Gastrocnemius medialis (tissue), 4 donors: ENCODE measurements at regions not wholly inside any gene's neighbourhood (a gene's known extent, or its start where the extent isn't known, plus 50 kb on each side); places are given as distances from the start of the nearest gene placed in this dataset.

Experiments used
- ATAC-seq, 2 donors: fragments of 150-250 bp; one replicate each; pipeline ENCODE4 v1.9.1; 2016
- DNase-seq, 2 donors: peaks; one replicate each; pipeline ENCODE4 v3.0.0-alpha.2; 2019
- H3K27ac ChIP-seq, 4 donors: fragments of 200-600 bp; sonication (generic); 1 replicate in 1 of 4; 2 replicates in 3 of 4; pipeline ENCODE4 v1.5.1; 2016 to 2018; ENCODE audit warnings: mild to moderate bottlenecking in 2 of 4, moderate library complexity in 1 of 4
- H3K27me3 ChIP-seq, 3 donors: fragments of 200-600 bp; sonication (generic) in 2 of 3; 1 replicate in 1 of 3; 2 replicates in 2 of 3; pipeline versions ENCODE4 v1.5.1 to v1.6.0; 2016 to 2019; ENCODE audit warnings: mild to moderate bottlenecking in 1 of 3, moderate library complexity in 1 of 3
- H3K36me3 ChIP-seq, 2 donors: fragments of 200-600 bp; sonication (generic) in 1 of 2; one replicate each; pipeline ENCODE4 v1.5.1; 2017 to 2018
- H3K4me1 ChIP-seq, 2 donors: fragments of 200-600 bp; sonication (generic) in 1 of 2; one replicate each; pipeline ENCODE4 v1.5.1; 2016 to 2017; ENCODE audit warnings: mild to moderate bottlenecking in 2 of 2
- H3K4me3 ChIP-seq, 4 donors: fragments of 200-600 bp; sonication (generic) in 3 of 4; 1 replicate in 1 of 4; 2 replicates in 3 of 4; pipeline ENCODE4 v1.5.1; 2016 to 2019; ENCODE audit warnings: mild to moderate bottlenecking in 2 of 4
- H3K9me3 ChIP-seq, 3 donors: fragments of 200-600 bp; sonication (generic) in 2 of 3; 1 replicate in 1 of 3; 2 replicates in 2 of 3; pipeline ENCODE4 v1.5.1; 2016 to 2019
- CTCF ChIP-seq, 5 experiments: fragments of 450-650 bp in 3 of 5; fragments of 200-600 bp in 2 of 5; sonication (generic) in 2 of 5; IDR thresholded peaks in 4 of 5; conservative IDR thresholded peaks in 1 of 5; 1 replicate in 4 of 5; 2 replicates in 1 of 5; pipeline ENCODE4 v1.5.1; 2016 to 2019; ENCODE audit warnings: antibody characterized with exemption in 5 of 5, mild to moderate bottlenecking in 3 of 5, moderate library complexity in 3 of 5
- POLR2A ChIP-seq, 2 donors: fragments of 450-650 bp; IDR thresholded peaks; one replicate each; pipeline ENCODE4 v1.6.1; 2017; ENCODE audit warnings: antibody characterized with exemption in 2 of 2, mild to moderate bottlenecking in 2 of 2, moderate library complexity in 2 of 2
- in situ Hi-C, 4 donors: fragments of 200-750 bp; cut with MboI; loops; one replicate each; pipeline versions ENCODE4 v1.15.0 to v1.8.0; 2017; ENCODE audit warnings: low sequenced_read_pairs in 4 of 4
- intact Hi-C: fragments of 100-400 bp; cut with DNase I; formaldehyde crosslinking; loops from one replicate; pipeline ENCODE4 v1.15.1; 2023; ENCODE audit warnings: low total_unique reads

GRCh38 chr5:71806711-71807110 is 87.6 kb downstream of the CARTPT start:
- no peak overlapping the region for H3K27ac ChIP-seq
- no peaks in the 10 kb centered on the region for H3K4me1 ChIP-seq
- no peaks in the 10 kb centered on the region for H3K36me3 ChIP-seq
- H3K4me3 ChIP-seq, result no peak overlapping the region
- intact Hi-C loops, result no loop called here
- DNase-seq (no peak), ATAC-seq (no peak)
- TF ChIP-seq POLR2A (IDR thresholded peaks at IDR 0.05) (no peak), CTCF (IDR thresholded peaks at IDR 0.05 in 4 of 5, conservative IDR thresholded peaks at IDR 0.05 in 1 of 5) (no peak)
- no peaks in the 10 kb centered on the region for H3K27me3 ChIP-seq
- H3K9me3 ChIP-seq, result no peaks in the 10 kb centered on the region
- in situ Hi-C loops, result no loop called here

GRCh38 chr5:71807909-71808308 is 88.8 kb downstream of the CARTPT start:
- no peak for ATAC-seq

GRCh38 chr5:71809446-71809845 is 90.4 kb downstream of the CARTPT start:
- no peaks in the 10 kb centered on the region for H3K27me3 ChIP-seq
- H3K9me3 ChIP-seq, result no peaks in the 10 kb centered on the region
- no peaks in the 10 kb centered on the region for H3K36me3 ChIP-seq
- intact Hi-C loops, result no loop called here
- no peak overlapping the region for H3K27ac ChIP-seq
- no peak for ATAC-seq
- TF ChIP-seq POLR2A (IDR thresholded peaks at IDR 0.05), result no peak
- no peak for TF ChIP-seq CTCF (IDR thresholded peaks at IDR 0.05 in 4 of 5, conservative IDR thresholded peaks at IDR 0.05 in 1 of 5)
- H3K4me1 ChIP-seq, result no peaks in the 10 kb centered on the region
- DNase-seq, result no peak
- no peak overlapping the region for H3K4me3 ChIP-seq
- in situ Hi-C loops, result no loop called here

More at GRCh38 chr5:71807909-71808308, 88.8 kb downstream of the CARTPT start:
- Histone ChIP-seq H3K4me3 (no peak overlapping the region), H3K27me3 (no peaks in the 10 kb centered on the region), H3K9me3 (no peaks in the 10 kb centered on the region), H3K4me1 (no peaks in the 10 kb centered on the region), H3K36me3 (no peaks in the 10 kb centered on the region), H3K27ac (peak overlapping the region in 1 of 4 donors; percentile 49)
- DNase-seq, result no peak
- TF ChIP-seq POLR2A (IDR thresholded peaks at IDR 0.05) (no peak), CTCF (IDR thresholded peaks at IDR 0.05 in 4 of 5, conservative IDR thresholded peaks at IDR 0.05 in 1 of 5) (no peak)
- intact Hi-C loops, result no loop called here
- in situ Hi-C loops, result no loop called here

- H3K4me1 ChIP-seq, result no peaks in the 10 kb centered on the region
- in situ Hi-C loops (no loop called here), intact Hi-C loops (no loop called here)
- H3K27ac ChIP-seq, result no peak overlapping the region
- TF ChIP-seq POLR2A (IDR thresholded peaks at IDR 0.05) (no peak), CTCF (IDR thresholded peaks at IDR 0.05 in 4 of 5, conservative IDR thresholded peaks at IDR 0.05 in 1 of 5) (no peak)
- no peaks in the 10 kb centered on the region for H3K27me3 ChIP-seq
- H3K9me3 ChIP-seq, result no peaks in the 10 kb centered on the region
- DNase-seq (no peak), ATAC-seq (no peak)
- H3K36me3 ChIP-seq, result no peaks in the 10 kb centered on the region
- no peak overlapping the region for H3K4me3 ChIP-seq
Observed at GRCh38 chr5:71810023-71810422, 90.9 kb downstream of the CARTPT start.

GRCh38 chr5:71810471-71811195 is 91.6 kb downstream of the CARTPT start:
- intact Hi-C loops, result no loop called here
- Histone ChIP-seq H3K4me1 (no peaks in the 10 kb centered on the region), H3K9me3 (no peaks in the 10 kb centered on the region), H3K27ac (no peak overlapping the region), H3K4me3 (no peak overlapping the region), H3K27me3 (no peaks in the 10 kb centered on the region), H3K36me3 (no peaks in the 10 kb centered on the region)
- TF ChIP-seq CTCF (IDR thresholded peaks at IDR 0.05 in 4 of 5, conservative IDR thresholded peaks at IDR 0.05 in 1 of 5), result no peak
- no peak for TF ChIP-seq POLR2A (IDR thresholded peaks at IDR 0.05)
- in situ Hi-C loops, result no loop called here
- DNase-seq, result no peak
- ATAC-seq, result no peak
